B cell (primary cell): ENCODE measurements at regions not wholly inside any gene's neighbourhood (a gene's known extent, or its start where the extent isn't known, plus 50 kb on each side); places are given as distances from the start of the nearest gene placed in this dataset.

Source experiments
- ATAC-seq: fragments of 200-7000 bp; cut with Tn5 transposase; one replicate; pipeline ENCODE4 v1.10.0; 2021; ENCODE audit warnings: low read depth, mild to moderate bottlenecking, moderate number of reproducible peaks, moderate library complexity
- CTCF ChIA-PET: fragments of 350-600 bp; sonication (Branson Sonifier 250); formaldehyde crosslinking; loops from one replicate; lab custom pipeline; 2021; ENCODE audit warnings: antibody characterized with exemption, inconsistent platforms; lab: Charles Lee
- POLR2A ChIA-PET: fragments of 350-600 bp; sonication (Branson Sonifier 250); formaldehyde crosslinking; loops from one replicate; lab custom pipeline; 2021; ENCODE audit warnings: antibody characterized with exemption; lab: Charles Lee
- DNase-seq: peaks from one replicate; pipeline ENCODE4 v3.0.0; 2013
- H2AFZ ChIP-seq: 2 replicates; pipeline ENCODE4 v1.6.1; 2012; ENCODE audit warnings: mild to moderate bottlenecking, low read depth, low read length; ENCODE audit not compliant: insufficient read depth, poor library complexity, severe bottlenecking
- H3K27ac ChIP-seq, 2 donors: 1 replicate in 1 of 2; 2 replicates in 1 of 2; pipeline ENCODE4 v1.5.1; 2012 to 2013; ENCODE audit warnings: low read length in 2 of 2, mild to moderate bottlenecking in 2 of 2, moderate library complexity in 1 of 2
- H3K27me3 ChIP-seq, 4 experiments: fragments of 200-600 bp in 1 of 4; sonication (generic) in 1 of 4; replicated peaks in 1 of 4; 1 replicate in 2 of 4; 2 replicates in 2 of 4; pipeline versions ENCODE4 v1.6.1 to v1.7.0; 2013 to 2016; ENCODE audit warnings: low read length in 3 of 4, mild to moderate bottlenecking in 2 of 4, mixed read lengths in 1 of 4, moderate library complexity in 1 of 4; ENCODE audit not compliant: insufficient read depth in 4 of 4, control insufficient read depth in 3 of 4; ENCODE audit errors: control extremely low read depth in 1 of 4
- H3K36me3 ChIP-seq, 2 experiments: replicated peaks in 1 of 2; 1 replicate in 1 of 2; 2 replicates in 1 of 2; pipeline versions ENCODE4 v1.6.1 to v1.7.1; 2013; ENCODE audit warnings: low read length in 1 of 2; ENCODE audit not compliant: insufficient read depth in 2 of 2, control insufficient read depth in 1 of 2; ENCODE audit errors: control extremely low read depth in 1 of 2, extremely low read depth in 1 of 2
- H3K4me1 ChIP-seq, 2 donors: fragments of 200-600 bp in 1 of 2; sonication (generic) in 1 of 2; 1 replicate in 1 of 2; 2 replicates in 1 of 2; pipeline versions ENCODE4 v1.5.1 to v1.6.1; 2013 to 2017; ENCODE audit warnings: low read length in 2 of 2; ENCODE audit not compliant: control insufficient read depth in 2 of 2, insufficient read depth in 2 of 2
- H3K4me2 ChIP-seq: replicated peaks from 2 replicates; pipeline ENCODE3; 2012; ENCODE audit warnings: mild to moderate bottlenecking, low read depth, low read length; ENCODE audit not compliant: poor library complexity, severe bottlenecking
- H3K4me3 ChIP-seq, 5 experiments: fragments of 200-600 bp in 1 of 5; sonication (generic) in 1 of 5; 1 replicate in 3 of 5; 2 replicates in 2 of 5; pipeline versions ENCODE4 v1.5.1 to v1.7.0; 2011 to 2016; ENCODE audit warnings: low read length in 4 of 5, mild to moderate bottlenecking in 4 of 5, low read depth in 2 of 5, control low read depth in 1 of 5, moderate library complexity in 1 of 5; ENCODE audit not compliant: insufficient read depth in 1 of 5; ENCODE audit errors: control extremely low read depth in 1 of 5, extremely low read depth in 1 of 5
- H3K79me2 ChIP-seq: fragments of 200-600 bp; sonication (generic); one replicate; pipeline ENCODE4 v1.6.0; 2016; ENCODE audit warnings: low read length; ENCODE audit not compliant: control insufficient read depth, insufficient read depth
- H3K9ac ChIP-seq: fragments of 200-600 bp; sonication (generic); 2 replicates; pipeline ENCODE4 v1.6.1; 2017; ENCODE audit warnings: mild to moderate bottlenecking, low read length, moderate library complexity
- H3K9me3 ChIP-seq, 3 donors: one replicate each; pipeline versions ENCODE4 v1.6.1 to v1.7.1; 2013; ENCODE audit warnings: low read length in 2 of 3; ENCODE audit not compliant: control insufficient read depth in 2 of 3, insufficient read depth in 1 of 3; ENCODE audit errors: control extremely low read depth in 1 of 3
- H4K20me1 ChIP-seq: 2 replicates; pipeline ENCODE4 v1.6.0; 2012; ENCODE audit warnings: mild to moderate bottlenecking, low read length; ENCODE audit not compliant: insufficient read depth, control insufficient read depth, poor library complexity, severe bottlenecking
- H3K27ac Mint-ChIP-seq: one replicate; pipeline ENCODE4 v1.8.0; 2021; ENCODE audit warnings: mixed read lengths
- H3K27me3 Mint-ChIP-seq: one replicate; pipeline ENCODE4 v1.8.0; 2021; ENCODE audit warnings: mixed read lengths
- H3K4me1 Mint-ChIP-seq: one replicate; pipeline ENCODE4 v1.8.0; 2021; ENCODE audit warnings: mixed read lengths
- H3K4me3 Mint-ChIP-seq: one replicate; pipeline ENCODE4 v1.8.0; 2021; ENCODE audit warnings: mixed read lengths
- H3K9me3 Mint-ChIP-seq: one replicate; pipeline ENCODE4 v1.8.0; 2022; ENCODE audit warnings: mixed read lengths; ENCODE audit not compliant: insufficient read depth
- EZH2 ChIP-seq: IDR thresholded peaks from 2 replicates; pipeline ENCODE4 v1.6.1; 2012; ENCODE audit warnings: borderline replicate concordance, low read depth, mild to moderate bottlenecking, moderate library complexity, low read length; ENCODE audit not compliant: insufficient read depth, poor library complexity, severe bottlenecking
- whole genome bisulfite sequencing: methylation state at CpG from one replicate; pipeline ENCODE4 v1.1.5; 2013; ENCODE audit warnings: missing lambda C conversion rate; ENCODE audit not compliant: insufficient coverage; 5-methylcytosine and 5-hydroxymethylcytosine counted together
- intact Hi-C: fragments of 100-400 bp; cut with micrococcal nuclease; formaldehyde crosslinking; loops from one replicate; pipeline ENCODE4 v1.10.0; 2022
- TF ChIP-seq, protein P1 (sequence below): fragments of 200-600 bp; IDR thresholded peaks from one replicate; pipeline ENCODE4 v1.8.0; 2022; ENCODE audit warnings: antibody characterized with exemption, mild to moderate bottlenecking

DNA sequence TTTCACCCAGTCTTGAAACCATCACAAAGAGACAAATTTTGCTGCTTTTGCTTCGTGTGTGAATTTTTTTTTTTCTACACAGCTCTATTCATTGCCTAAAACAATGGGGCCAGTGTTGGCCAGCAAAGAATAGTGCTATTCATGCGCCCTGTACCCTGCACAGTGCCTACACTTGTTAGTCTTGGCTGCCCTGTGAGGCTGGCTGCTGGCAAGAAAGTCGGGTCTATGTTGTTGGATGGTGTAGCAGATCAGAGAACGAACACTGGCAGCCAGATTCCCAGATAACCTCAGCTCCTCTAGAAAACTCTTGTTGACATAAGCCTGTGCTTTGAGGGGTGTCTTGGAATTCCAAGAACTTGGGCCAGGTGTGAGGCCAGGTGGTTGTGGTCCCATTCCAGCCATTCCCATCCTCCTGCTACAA, 455.7 kb upstream of the TCF4 start:
- 100% methylated on average over 1 of the region's 4 CpGs for WGBS

DNA sequence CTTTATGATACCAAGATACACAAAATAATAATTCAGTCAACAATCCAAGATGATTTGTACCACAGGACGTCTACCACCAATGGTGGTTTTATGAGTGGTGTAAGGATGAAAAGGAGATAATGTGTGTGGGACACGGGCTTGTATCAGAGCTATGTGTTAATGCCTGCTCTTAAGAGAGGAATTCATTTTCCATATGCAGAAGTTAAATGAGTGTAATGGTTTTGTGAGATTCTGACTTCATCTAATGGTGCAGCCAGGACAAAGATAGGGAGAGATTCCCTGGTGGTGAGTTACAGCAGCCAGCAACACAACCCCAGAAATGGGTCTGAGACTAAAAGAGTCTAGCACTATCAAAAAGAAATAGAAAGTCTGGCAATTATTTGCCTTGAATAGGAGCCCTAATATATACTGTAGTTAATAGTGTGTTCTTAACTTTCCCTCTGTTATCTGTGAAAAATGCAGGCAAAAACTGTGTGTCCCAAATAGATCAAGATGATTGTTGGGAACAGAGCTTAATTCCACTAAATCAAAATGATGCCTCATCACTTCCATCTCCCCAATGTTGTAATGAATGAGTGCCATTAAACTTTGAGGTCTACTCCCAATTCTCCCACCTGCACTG, 455.0 kb upstream of the TCF4 start:
- no peaks in the 10 kb centered on the region for H3K27me3 Mint-ChIP-seq
- intact Hi-C loops, result no loop called here
- Histone ChIP-seq H3K27me3 (no peaks in the 10 kb centered on the region), H3K9ac (no peak overlapping the region), H3K4me3 (no peak overlapping the region), H3K27ac (no peak overlapping the region), H3K4me1 (peaks cover 6 to 7% of the 10 kb centered on the region in 2 donors), H3K4me2 (no peak overlapping the region), H3K79me2 (no peaks in the 10 kb centered on the region), H3K36me3 (no peaks in the 10 kb centered on the region), H2AFZ (no peak overlapping the region), H3K9me3 (peaks cover 0 to 6% (median 4%) of the 10 kb centered on the region in 3 donors), H4K20me1 (no peaks in the 10 kb centered on the region)
- no peak overlapping the region for H3K4me3 Mint-ChIP-seq
- ATAC-seq, result no peak
- no peaks in the 10 kb centered on the region for H3K9me3 Mint-ChIP-seq
- ChIA-PET POLR2A (no interaction called here), CTCF (no interaction called here)
- H3K4me1 Mint-ChIP-seq, result peaks cover 7% of the 10 kb centered on the region
- 100% methylated on average over 1 of the region's 2 CpGs for WGBS
- TF ChIP-seq, protein P1, sequence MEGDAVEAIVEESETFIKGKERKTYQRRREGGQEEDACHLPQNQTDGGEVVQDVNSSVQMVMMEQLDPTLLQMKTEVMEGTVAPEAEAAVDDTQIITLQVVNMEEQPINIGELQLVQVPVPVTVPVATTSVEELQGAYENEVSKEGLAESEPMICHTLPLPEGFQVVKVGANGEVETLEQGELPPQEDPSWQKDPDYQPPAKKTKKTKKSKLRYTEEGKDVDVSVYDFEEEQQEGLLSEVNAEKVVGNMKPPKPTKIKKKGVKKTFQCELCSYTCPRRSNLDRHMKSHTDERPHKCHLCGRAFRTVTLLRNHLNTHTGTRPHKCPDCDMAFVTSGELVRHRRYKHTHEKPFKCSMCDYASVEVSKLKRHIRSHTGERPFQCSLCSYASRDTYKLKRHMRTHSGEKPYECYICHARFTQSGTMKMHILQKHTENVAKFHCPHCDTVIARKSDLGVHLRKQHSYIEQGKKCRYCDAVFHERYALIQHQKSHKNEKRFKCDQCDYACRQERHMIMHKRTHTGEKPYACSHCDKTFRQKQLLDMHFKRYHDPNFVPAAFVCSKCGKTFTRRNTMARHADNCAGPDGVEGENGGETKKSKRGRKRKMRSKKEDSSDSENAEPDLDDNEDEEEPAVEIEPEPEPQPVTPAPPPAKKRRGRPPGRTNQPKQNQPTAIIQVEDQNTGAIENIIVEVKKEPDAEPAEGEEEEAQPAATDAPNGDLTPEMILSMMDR, result no peak
- no peak for TF ChIP-seq EZH2
- no peak for DNase-seq
- no peak overlapping the region for H3K27ac Mint-ChIP-seq

More for the DNA sequence above, 455.7 kb upstream of the TCF4 start:
- Histone ChIP-seq H3K4me3 (no peak overlapping the region), H3K79me2 (no peaks in the 10 kb centered on the region), H3K9me3 (peaks cover 0 to 10% (median 9%) of the 10 kb centered on the region in 3 donors), H4K20me1 (no peaks in the 10 kb centered on the region), H2AFZ (no peak overlapping the region), H3K27me3 (no peaks in the 10 kb centered on the region), H3K9ac (no peak overlapping the region), H3K4me2 (no peak overlapping the region), H3K4me1 (peaks cover 0 to under 1% of the 10 kb centered on the region in 2 donors), H3K36me3 (no peaks in the 10 kb centered on the region), H3K27ac (no peak overlapping the region)
- ChIA-PET POLR2A (no interaction called here), CTCF (no interaction called here)
- peaks cover 3% of the 10 kb centered on the region for H3K9me3 Mint-ChIP-seq
- intact Hi-C loops, result no loop called here
- DNase-seq, result no peak
- H3K27ac Mint-ChIP-seq, result no peak overlapping the region
- TF ChIP-seq, protein P1, result no peak
- TF ChIP-seq EZH2, result no peak
- no peaks in the 10 kb centered on the region for H3K27me3 Mint-ChIP-seq
- H3K4me1 Mint-ChIP-seq, result peaks cover under 1% of the 10 kb centered on the region
- ATAC-seq, result no peak
- H3K4me3 Mint-ChIP-seq, result no peak overlapping the region
